NCI-H774 (cell line): ENCODE measurements at regions not wholly inside any gene's neighbourhood (a gene's known extent, or its start where the extent isn't known, plus 50 kb on each side); places are given as distances from the start of the nearest gene placed in this dataset.

ENCODE experiments used
- DNase-seq: peaks from one replicate; lab custom pipeline; 2025; lab: John Stamatoyannopoulos, UW

DNA sequence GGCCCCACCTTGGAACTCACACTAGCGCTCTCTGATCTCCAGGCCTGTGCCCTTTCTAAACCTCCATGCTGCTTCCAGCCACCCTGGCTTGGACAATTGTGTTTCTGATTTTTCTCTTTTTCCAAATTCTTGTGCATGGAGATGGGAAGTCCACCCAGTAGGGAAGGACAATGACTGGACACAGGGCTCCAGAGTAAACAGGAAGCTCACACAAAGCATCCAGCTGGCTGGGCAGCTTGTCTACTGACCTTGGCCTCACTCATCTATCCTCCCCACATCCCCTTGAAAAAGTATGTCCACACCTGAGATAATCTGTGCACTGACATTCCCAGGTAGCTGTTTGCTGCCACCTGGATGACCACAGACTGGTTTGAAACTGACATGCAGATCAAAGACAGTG, 331.2 kb upstream of the MAF start:
- DNase-seq: no peak

DNA sequence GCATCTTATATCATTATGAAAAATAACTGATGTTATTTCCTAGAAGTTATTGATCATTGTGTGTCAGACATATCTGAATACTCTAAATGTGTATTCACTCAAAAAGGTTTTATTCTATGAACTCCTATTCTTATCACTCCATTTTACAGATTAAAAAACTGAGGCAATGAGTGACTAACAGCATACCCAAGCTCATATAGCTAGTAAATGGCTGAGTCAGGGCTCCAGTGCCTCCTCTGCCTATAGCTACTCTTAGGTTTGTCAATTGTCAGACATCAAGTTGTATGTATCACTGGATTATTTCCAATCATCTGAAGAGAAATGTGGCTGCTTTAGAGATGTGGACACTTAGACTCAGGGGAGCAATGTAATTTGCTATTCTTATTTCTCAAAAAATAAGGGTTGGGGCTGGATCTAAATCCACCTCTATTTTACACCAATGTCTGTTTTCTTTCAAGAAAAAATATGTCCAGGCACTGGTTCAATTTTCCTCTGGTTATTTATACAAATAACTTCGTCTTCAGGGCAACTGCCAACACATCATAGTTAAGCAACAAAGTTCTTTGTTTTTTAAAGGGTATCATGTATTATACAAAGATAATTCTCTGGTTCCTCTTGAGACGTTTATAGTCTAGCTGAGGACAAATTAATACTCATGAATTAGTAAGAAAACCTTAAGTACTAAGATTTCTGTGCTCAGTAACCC, 328.9 kb upstream of the MAF start:
- no peak for DNase-seq

DNA sequence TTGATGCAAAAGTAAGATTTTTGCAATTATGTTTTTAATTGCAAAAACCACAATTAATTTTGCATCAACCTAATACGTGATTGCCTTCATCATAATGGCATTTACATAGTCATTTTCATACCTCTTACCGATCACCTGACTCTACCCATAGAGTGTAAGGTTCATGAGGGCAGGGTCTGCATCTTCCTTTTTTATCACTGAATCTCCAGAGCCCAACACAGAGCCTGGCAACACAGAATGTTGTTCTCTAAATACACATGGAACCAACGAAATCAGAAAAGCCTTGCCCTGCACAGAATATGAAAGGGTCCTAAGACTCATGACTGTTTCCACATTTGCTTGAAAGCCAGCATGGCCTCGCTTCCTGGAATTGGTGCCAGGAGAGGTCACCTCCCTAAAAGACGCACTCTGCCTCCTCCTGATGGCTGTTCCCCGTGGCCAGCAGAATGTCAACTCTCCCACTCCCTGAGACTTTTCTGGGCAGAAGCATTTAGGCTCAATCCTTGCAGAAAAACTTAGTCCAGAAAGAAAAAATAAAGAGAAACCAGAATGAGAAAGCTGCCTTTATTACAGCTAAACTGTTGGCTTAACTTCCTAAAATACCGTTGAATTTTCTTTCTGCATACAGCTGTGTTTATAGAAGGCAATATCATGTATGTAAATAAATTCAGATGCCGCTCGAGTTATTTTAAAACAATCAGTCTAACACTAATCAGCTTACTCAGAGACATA, 327.8 kb upstream of the MAF start:
- no peak for DNase-seq

DNA sequence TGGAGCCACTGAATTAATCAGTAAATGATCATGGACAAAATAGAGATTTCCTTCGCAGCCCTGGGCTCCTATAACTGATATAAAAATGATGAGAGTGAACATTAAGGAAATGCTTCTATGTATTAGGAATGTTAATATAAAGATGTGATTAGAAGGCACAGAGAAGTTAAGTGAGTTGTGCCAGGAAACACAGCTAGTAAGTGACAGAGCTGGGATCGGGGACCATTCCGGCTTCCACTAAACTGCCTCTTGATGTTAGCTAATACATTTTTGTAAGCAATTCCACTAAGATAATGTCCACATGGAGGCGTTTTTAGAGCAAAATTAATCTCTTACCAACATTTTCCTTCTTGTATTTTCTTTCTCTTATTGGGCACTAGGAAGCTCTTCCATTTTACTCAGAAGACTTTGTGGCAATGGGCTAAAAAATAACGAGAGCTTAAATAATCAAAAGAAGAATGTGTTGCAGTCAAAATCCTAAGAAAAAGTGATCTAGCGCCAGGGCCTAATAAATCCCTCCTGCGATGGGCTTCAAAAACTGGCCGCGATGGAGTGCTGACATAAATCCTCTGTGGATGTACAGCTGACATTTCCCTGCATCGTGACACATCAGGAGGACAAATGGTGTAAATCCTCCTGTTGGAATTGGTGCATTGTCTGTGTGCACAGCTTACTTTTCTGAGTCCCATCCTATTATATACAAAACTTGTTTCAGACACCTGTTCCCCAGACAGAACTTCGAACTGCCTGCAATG, 326.1 kb upstream of the MAF start:
- no peak for DNase-seq

DNA sequence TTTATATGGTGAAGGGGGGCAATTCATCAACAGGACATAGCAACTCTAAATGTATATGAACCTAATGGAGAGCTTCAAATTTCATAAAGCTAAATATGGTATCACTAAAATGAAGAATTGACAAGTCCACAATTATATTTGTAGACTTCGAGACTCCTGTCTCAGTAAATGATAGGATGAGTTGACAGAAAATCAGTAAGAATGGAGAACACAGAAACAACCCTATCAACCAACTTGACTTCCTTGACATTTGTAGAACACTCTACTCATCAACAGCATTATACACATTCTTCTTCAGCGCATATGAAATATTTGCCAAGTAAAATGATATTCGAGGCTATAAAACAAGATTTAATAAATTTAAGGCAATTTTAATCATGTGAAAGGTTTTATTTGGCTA, 322.9 kb upstream of the MAF start:
- no peak for DNase-seq

DNA sequence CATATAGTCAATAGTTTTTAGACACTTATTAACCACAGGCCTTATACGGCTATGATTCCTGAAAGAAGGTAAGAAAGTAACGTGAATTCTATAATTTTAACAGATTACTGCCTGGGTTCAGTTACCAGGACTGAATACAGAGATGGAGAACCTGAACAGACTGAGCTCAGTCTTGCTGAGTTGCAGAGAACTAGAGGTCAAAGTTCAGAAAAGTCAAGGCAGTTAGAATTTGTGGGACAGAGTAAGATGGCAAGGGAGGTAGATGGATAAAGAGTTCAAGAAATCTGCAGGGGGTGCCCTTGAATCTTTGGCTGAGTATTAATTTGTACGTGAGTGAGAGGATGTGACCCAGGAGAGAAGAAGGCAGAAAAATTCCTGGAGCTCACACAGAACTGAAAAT, 320.1 kb upstream of the MAF start:
- DNase-seq: no peak

DNA sequence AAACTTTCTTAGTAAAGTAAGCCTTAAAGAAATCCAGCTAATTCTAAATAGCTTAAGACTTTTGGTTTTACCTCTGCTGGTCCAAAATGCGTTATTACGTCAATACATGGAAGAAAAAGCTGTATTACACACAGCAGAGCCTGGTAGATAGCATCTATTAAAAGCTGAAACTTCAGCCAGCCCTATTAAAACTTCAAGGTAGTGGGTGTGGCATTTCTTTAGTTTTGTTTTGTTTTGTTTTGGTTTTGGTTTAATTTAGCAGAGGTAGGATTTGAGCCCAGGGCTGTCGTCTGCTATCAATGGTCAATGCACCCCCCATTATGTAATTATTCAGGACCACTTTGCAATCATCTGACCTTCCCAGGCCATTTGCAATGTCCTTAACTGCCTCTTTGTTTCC, 318.4 kb upstream of the MAF start:
- DNase-seq: no peak

DNA sequence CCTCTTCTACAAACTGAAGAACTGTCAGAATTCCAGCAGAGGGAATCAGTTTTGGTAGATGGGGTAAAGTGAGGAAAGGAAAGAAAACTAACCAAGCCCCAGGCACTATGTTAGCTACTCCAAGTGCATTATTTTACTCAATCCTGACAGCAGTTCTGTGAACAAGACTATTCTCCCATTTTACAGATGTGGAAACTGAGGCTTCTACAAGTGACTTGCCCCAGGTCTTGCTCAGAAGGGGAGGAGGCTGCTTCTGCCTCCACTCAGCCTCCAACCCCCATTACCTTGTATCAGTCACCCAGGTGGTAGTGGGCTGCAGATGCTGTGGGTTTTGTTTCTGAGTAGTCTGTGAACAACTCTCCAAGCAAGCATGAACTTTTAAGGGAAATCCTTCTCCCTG, 315.2 kb upstream of the MAF start:
- no peak for DNase-seq

DNA sequence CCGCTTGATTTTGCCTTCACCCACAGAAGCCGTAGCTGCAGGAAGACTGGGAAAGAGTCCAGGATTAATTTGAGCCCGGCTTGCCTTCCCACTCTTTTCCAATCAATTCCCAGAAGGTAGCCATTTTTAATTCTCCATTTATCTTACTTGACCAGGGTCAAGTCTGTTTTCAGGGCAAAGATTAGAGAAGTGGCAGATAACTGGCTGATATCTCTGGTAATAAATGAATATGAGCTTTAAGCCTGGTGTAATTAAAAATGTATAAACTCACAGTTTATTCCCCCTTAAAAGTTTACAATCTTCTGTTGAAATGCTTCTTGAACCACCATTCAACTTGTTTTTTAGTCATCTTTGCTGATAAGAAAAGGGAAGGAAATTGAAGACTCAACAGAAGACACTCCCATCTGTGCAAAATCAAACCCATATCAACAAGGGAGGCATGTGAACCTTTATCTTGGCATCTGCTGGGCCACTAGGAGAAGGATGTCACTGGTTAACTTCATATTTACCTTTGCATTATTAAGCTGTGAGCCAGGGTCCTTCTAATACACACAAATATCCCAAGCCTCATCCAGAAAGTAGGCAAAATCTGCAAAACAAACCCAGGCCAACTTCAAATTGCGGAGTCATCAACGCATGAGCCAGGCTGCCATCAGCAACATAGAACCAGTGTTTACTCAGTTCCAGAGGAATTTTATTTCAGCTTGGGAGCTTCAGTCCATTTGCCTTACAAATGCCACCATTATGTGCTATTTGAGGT, 314.6 kb upstream of the MAF start:
- no peak for DNase-seq

DNA sequence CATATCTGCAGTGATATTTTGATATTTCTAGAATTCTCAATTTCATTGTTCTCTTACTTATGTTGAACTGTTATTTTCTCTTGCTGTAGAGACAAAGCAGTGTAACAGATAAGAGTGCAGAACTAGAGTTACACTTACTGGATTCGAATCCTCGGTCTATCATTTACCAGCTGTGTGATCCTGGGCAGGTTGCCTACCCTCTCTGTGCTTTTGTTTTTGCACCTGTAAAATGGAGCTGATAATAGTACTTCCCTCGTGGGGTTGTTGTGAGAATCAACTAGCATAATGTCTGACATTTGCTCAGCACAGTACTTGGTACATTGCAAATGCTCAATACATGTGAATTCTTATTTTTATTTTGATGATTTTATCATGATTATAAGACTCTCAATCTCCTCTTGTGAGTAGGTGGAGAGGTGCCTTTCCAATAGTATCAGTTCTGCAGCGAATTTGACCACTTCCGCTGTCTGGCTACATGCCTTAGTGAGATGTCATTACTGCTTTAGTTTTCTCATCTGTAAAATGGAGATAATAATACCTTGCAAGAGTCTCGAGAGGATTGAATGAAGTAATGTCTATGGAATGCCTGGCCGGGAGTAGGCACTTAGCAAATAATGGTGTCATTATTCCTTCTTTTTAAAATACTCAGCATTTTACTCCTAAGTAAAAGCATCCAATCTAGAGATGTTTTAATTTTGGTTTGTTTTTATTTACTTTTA, 312.2 kb upstream of the MAF start:
- no peak for DNase-seq

DNA sequence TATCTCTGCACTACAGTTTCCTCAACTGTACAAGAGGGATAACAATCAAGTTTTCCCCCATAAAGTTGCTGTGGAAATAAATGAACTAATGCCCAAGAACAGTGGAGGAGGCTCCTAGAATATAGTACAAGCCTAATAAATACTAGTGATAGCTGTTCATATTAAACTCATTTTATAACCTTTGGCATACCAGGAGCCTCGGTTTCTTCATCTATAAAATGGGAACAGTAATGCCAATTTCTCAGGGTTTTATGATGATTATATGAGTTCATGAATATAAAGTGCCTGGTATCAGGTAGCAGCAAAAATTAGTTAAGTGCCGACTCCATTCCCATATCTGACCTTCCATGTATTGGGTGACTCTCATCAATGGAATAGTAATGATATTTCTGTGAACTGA, 311.1 kb upstream of the MAF start:
- no peak for DNase-seq

DNA sequence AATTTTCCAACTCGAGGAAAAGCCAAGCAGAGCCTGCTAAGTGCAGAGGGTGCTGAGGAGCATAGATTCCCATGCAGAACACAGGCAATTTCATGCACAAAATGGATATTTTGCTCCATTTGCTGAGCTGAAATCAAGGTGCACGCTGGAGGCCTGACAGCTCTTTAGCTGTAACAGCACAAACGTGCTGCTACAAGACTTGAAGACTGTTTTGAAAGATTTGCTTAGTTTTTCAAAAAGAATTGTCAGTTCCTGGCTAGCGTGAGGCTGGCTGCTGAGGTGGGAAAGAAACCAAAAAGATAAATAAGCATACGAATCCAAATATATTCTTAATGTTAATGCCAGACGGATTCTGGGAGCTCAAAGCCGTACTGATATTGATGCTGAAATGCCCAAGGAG, 309.0 kb upstream of the MAF start:
- DNase-seq: no peak

DNA sequence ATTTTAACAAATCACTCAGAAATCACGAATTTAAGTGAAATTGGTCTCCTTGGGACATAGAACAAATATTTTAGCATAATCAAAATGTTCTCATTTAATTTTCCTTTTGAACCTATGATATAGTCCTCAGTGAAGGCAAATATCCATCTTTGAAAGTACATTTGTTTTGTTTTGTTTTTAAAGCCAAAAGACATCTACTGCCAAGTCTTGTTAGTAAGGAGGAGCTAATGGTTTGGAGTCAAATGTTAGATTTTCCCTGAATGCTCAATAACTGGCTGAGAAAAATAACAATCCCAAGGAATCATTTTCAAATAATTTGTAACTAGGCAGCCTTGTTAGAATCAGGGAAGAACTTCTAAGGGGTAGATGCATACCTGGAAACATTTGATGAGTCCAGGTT, 302.9 kb upstream of the MAF start:
- DNase-seq: no peak

DNA sequence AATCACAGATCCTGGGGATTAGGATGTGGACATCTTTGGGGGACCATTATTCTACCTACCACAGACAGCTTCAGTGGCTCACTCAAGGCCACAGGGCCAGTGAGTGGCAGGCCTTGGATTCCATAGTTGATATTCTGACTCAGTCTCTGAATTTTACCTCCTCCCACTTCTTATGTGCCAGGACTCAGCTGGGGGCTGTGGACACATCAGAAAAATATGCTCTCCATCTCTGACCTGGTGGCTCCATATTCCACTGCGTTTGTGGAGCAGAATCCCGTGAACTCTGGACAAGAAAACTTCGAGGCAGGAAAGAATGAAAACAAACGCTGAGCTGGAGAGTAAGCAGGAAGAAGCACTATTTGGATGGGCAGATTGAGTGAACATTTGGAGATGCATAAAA, 301.8 kb upstream of the MAF start:
- no peak for DNase-seq

DNA sequence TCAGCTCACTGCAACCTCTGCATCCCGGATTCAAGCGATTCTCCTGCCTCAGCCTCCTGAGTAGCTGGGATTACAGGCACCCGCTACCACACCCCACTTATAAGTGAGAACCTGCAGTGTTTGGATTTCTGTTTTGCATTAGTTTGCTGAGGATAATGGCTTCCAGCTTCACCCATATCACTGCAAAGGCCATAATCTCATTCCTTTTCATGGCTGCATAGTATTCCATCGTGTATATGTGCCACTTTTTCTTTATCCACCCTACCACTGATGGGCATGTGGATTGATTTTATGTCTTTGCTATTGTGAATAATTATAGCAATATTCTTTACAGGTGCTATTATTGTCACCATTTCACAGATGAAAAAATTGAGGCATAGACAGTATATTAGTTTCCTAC, 301.0 kb upstream of the MAF start:
- no peak for DNase-seq

DNA sequence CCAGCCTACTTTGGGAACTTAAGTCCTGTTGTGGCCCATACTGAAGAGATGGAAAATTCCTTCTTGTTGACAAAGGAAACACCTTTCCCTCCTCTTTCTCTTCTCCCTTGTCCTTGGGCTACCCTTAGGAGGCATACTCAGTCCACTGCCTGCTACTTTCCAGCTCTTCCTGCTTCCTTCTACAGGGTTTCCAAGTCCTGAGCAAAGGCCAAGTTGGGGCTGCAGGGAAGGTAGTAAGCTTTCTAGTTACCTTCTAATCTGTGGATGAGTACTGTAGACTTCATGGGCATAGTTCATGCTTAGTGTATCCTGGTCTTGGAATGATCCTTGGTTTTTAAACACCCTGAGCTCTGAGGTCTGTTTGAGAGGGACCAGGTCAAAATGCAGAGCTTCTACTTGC, 299.2 kb upstream of the MAF start:
- DNase-seq: no peak

DNA sequence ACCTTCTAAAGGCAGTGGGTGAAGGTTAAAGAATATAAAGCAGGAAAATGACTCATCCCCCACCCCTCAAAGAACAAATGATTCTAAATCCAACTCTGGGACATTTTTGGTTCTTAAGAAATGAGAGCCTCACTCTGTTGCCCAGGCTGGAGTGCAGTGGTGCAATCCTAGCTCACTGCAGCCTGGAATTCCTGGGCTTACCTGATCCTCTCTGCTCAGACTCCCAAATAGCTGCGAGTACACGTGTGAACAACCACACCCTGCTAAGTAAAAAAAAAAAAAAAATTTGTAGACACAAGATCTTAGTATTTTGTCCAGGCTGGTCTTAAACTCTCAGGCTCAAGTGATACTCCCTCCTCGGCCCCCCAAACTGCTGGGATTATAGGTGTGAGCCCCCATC, 298.8 kb upstream of the MAF start:
- no peak for DNase-seq

DNA sequence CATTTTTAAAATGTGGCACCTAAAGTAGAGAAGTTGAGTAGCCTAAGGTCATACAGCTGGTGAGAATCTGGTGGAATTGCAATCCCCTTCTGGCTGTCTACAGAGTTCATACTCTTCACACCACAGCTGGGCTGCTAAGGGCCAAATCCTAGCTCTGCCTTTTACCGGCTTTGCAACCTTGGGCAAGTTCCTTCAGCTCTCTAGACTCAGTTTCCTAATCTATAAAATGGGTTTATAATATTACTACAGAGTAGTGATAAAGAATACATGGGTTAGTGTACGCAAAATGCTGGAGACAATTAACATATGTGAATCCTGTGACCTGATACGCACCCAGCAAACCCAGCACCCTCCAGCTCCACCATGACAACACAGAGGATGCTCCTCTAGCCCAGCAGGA, 298.2 kb upstream of the MAF start:
- no peak for DNase-seq

DNA sequence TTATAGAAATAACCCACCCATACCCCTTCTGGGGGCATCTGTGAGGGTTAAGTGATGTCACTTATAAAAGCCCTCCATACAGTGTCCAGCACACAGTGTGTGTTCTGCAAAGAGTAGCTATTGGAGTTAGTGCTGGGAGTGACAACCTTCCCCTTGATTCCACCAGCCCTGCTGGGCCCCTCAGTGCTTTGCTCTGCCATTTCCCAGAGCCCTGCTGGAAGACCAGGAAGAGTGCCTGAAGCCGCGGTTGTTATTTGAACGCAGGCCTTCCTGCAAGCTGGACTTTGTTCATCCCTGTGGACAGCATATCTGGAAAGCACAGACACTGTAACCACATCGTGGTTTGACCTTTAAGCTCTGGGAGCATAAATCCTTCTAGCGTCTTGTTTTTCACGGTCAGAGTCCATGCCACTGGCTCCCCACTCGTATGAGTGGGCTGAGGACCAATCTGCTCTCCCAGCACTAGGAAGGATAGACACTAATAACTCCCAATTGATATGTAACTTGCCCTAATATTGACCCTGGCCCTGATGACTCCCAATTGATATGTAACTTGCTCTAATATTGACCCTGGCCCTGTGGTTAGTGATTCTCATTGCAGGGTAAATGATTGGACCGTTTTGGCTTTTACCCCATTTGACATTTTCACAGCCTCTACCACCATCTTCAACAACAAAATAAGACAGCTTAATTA, 297.1 kb upstream of the MAF start:
- DNase-seq: no peak

DNA sequence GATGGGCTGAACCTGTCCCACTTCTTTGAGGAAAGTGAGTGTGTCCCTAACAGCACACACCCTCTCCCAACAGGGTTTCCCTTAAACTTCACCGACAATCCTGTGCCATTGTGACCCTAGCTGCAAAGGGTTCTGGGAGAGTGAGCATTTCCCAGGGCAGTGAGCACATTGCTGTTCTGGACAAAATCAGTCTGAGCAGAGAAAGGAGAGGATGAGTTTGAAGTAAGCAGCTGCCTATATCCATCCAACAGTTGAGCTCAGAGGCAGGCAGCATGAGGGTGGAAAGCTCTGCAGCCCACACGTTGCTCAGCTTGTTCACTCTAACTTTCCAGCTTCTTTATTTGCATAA, 296.5 kb upstream of the MAF start:
- DNase-seq: no peak

DNA sequence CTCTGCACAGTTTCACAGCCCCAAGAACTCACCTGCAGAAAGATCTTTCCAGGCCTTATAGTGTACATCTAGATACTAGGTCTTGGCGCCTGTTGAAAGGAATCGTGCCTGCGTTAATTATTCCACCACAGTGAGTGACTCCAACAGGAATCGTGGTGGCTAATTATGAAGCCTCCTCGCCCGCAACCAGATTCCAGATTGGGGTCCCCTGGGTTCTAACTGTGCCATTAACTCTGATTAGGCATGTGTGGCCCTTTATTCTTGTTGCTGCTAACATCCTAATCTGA, 295.3 kb upstream of the MAF start:
- DNase-seq: no peak
